ENCODE measurements at regions not wholly inside any gene's neighbourhood (a gene's known extent, or its start where the extent isn't known, plus 50 kb on each side); places are given as distances from the start of the nearest gene placed in this dataset.

GRCh38 chr20:52578559-52578958 lies 387.0 kb upstream of the ZFP64 start:
- Mint-ChIP-seq H3K4me1 (peaks cover 2% of the 10 kb centered on the region), H3K27ac (no peak overlapping the region), H3K9me3 (ENCODE audit: insufficient read depth) (peaks cover 5% of the 10 kb centered on the region), H3K4me3 (no peak overlapping the region), H3K27me3 (no peaks in the 10 kb centered on the region)
- no peaks in the 10 kb centered on the region for H3K36me3 ChIP-seq (replicated peaks in 1 of 2; ENCODE audit: control extremely low read depth in 1 of 2, control insufficient read depth in 1 of 2, extremely low read depth in 1 of 2, insufficient read depth in 2 of 2, low read length in 1 of 2)
- intact Hi-C loops (cut with micrococcal nuclease): no loop called here
- no peaks in the 10 kb centered on the region for H3K4me1 ChIP-seq (ENCODE audit: control insufficient read depth in 2 of 2, insufficient read depth in 2 of 2, low read length in 2 of 2)
- POLR2A ChIA-PET: no interaction called here
- ATAC-seq (ENCODE audit: low read depth) (no peak), DNase-seq (no peak)
- no peaks in the 10 kb centered on the region for H3K9me3 ChIP-seq (ENCODE audit: control extremely low read depth in 1 of 3, control insufficient read depth in 2 of 3, insufficient read depth in 1 of 3, low read length in 2 of 3)
- no peak overlapping the region for H3K4me2 ChIP-seq (replicated peaks; ENCODE audit: low read depth, low read length, poor library complexity, severe bottlenecking)
- H3K79me2 ChIP-seq (ENCODE audit: control insufficient read depth, insufficient read depth, low read length): no peaks in the 10 kb centered on the region
- H3K9ac ChIP-seq (ENCODE audit: low read length): no peak overlapping the region
- H3K27ac ChIP-seq (ENCODE audit: low read length in 2 of 2): no peak overlapping the region
- no peak overlapping the region for H3K4me3 ChIP-seq (ENCODE audit: control extremely low read depth in 1 of 5, extremely low read depth in 1 of 5, insufficient read depth in 1 of 5, low read depth in 2 of 5, low read length in 4 of 5)
- H2AFZ ChIP-seq (ENCODE audit: insufficient read depth, low read depth, low read length, poor library complexity, severe bottlenecking): no peak overlapping the region
- CTCF ChIA-PET: no interaction called here
- TF ChIP-seq EZH2 (IDR thresholded peaks at IDR 0.05; ENCODE audit: borderline replicate concordance, insufficient read depth, low read depth, low read length, poor library complexity, severe bottlenecking): no peak
- TF ChIP-seq CTCF (IDR thresholded peaks at IDR 0.05): no peak
- no peaks in the 10 kb centered on the region for H4K20me1 ChIP-seq (ENCODE audit: control insufficient read depth, insufficient read depth, low read length, poor library complexity, severe bottlenecking)
- H3K27me3 ChIP-seq (replicated peaks in 1 of 4; ENCODE audit: control extremely low read depth in 1 of 4, control insufficient read depth in 3 of 4, insufficient read depth in 4 of 4, low read length in 3 of 4): no peaks in the 10 kb centered on the region
- 83% methylated on average over 3 of the region's 5 CpGs for WGBS (ENCODE audit: insufficient coverage)

- H3K27ac Mint-ChIP-seq: no peak overlapping the region
- no peak overlapping the region for H3K27ac ChIP-seq (ENCODE audit: low read length in 2 of 2)
- TF ChIP-seq CTCF (IDR thresholded peaks at IDR 0.05) (no peak), EZH2 (IDR thresholded peaks at IDR 0.05; ENCODE audit: borderline replicate concordance, insufficient read depth, low read depth, low read length, poor library complexity, severe bottlenecking) (no peak)
These were observed 386.1 kb upstream of the ZFP64 start for GRCh38 chr20:52577696-52578095.

More at GRCh38 chr20:52577696-52578095, 386.1 kb upstream of the ZFP64 start:
- H2AFZ ChIP-seq (ENCODE audit: insufficient read depth, low read depth, low read length, poor library complexity, severe bottlenecking): no peak overlapping the region
- no peak overlapping the region for H3K4me2 ChIP-seq (replicated peaks; ENCODE audit: low read depth, low read length, poor library complexity, severe bottlenecking)
- no peak for DNase-seq
- Mint-ChIP-seq H3K4me1 (peaks cover 2% of the 10 kb centered on the region), H3K27me3 (no peaks in the 10 kb centered on the region), H3K4me3 (no peak overlapping the region), H3K9me3 (ENCODE audit: insufficient read depth) (peaks cover 5% of the 10 kb centered on the region)
- no peak overlapping the region for H3K9ac ChIP-seq (ENCODE audit: low read length)
- H4K20me1 ChIP-seq (ENCODE audit: control insufficient read depth, insufficient read depth, low read length, poor library complexity, severe bottlenecking): no peaks in the 10 kb centered on the region
- ATAC-seq (ENCODE audit: low read depth): no peak
- ChIA-PET CTCF (no interaction called here), POLR2A (no interaction called here)
- no peak overlapping the region for H3K4me3 ChIP-seq (ENCODE audit: control extremely low read depth in 1 of 5, extremely low read depth in 1 of 5, insufficient read depth in 1 of 5, low read depth in 2 of 5, low read length in 4 of 5)
- no peaks in the 10 kb centered on the region for H3K79me2 ChIP-seq (ENCODE audit: control insufficient read depth, insufficient read depth, low read length)
- H3K9me3 ChIP-seq (ENCODE audit: control extremely low read depth in 1 of 3, control insufficient read depth in 2 of 3, insufficient read depth in 1 of 3, low read length in 2 of 3): no peaks in the 10 kb centered on the region
- no peaks in the 10 kb centered on the region for H3K36me3 ChIP-seq (replicated peaks in 1 of 2; ENCODE audit: control extremely low read depth in 1 of 2, control insufficient read depth in 1 of 2, extremely low read depth in 1 of 2, insufficient read depth in 2 of 2, low read length in 1 of 2)
- H3K4me1 ChIP-seq (ENCODE audit: control insufficient read depth in 2 of 2, insufficient read depth in 2 of 2, low read length in 2 of 2): no peaks in the 10 kb centered on the region
- intact Hi-C loops (cut with micrococcal nuclease): no loop called here
- 75% methylated on average over 1 of the region's 3 CpGs for WGBS (ENCODE audit: insufficient coverage)
- no peaks in the 10 kb centered on the region for H3K27me3 ChIP-seq (replicated peaks in 1 of 4; ENCODE audit: control extremely low read depth in 1 of 4, control insufficient read depth in 3 of 4, insufficient read depth in 4 of 4, low read length in 3 of 4)
